ENCODE measurements at regions not wholly inside any gene's neighbourhood (a gene's known extent, or its start where the extent isn't known, plus 50 kb on each side); places are given as distances from the start of the nearest gene placed in this dataset.

DNA sequence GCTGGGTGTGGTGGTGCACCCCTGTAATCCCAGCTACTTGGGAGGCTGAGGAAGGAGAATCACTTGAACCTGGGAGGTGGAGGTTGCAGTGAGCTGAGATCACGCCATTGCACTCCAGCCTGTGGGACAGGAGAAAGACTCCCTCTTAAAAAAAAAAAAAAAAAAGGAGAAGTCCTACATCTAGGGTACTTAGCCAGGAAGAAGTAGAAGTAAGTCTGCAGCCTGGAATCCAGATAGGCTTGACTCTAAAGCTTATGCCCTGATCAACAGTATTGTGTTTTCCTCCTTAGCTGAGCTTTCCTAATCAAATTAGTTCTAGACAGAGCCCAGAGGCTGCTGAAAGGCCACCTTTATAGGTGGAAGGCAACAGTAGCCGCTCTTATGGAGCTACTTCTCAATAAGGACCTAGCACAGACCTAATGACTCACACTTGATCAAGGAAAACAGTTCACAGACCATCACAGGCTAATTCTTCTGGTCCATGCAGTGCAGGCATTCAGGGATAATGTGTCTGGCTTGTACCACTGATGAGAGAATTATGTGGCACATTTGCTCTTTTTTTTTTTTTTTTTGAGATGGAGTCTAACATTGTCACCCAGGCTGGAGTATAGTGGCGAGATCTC, 105.5 kb upstream of the KLF4 start:
- DNase-seq (ENCODE audit: low spot score) (no peak), FAIRE-seq (no peak), ATAC-seq (no peak)
- Histone ChIP-seq H3K9ac (ENCODE audit: insufficient read depth, low read depth, low read length) (no peak overlapping the region), H3K27ac (ENCODE audit: extremely low read length, insufficient read depth, low read length) (no peak overlapping the region), H3K4me1 (ENCODE audit: insufficient read depth, low read length) (peaks cover 9% of the 10 kb centered on the region), H3K79me2 (ENCODE audit: insufficient read depth, low read length) (no peaks in the 10 kb centered on the region), H2AFZ (ENCODE audit: low read length) (no peak overlapping the region), H4K20me1 (ENCODE audit: insufficient read depth, low read length) (no peaks in the 10 kb centered on the region), H3K36me3 (replicated peaks in 1 of 2; ENCODE audit: control insufficient read depth in 1 of 2, insufficient read depth in 2 of 2, low read length in 2 of 2) (no peaks in the 10 kb centered on the region), H3K4me3 (replicated peaks in 1 of 3; ENCODE audit: insufficient read depth in 1 of 3, low read depth in 2 of 3, low read length in 3 of 3) (no peak overlapping the region), H3K27me3 (ENCODE audit: control insufficient read depth in 1 of 2, insufficient read depth in 2 of 2, low read length in 2 of 2) (0 out of 5 replicates have a peak, but pooled peaks cover 0 to 1% of the 10 kb centered on the region in 2 experiments), H3K4me2 (ENCODE audit: low read depth, low read length) (no peak overlapping the region), H3K9me3 (ENCODE audit: low read length) (no peaks in the 10 kb centered on the region)
- in situ Hi-C loops (cut with HindIII; ENCODE audit: extremely low pct_ligation_motif_present, low pct_unique_long_range_greater_than_20kb) (no loop called here), intact Hi-C loops (cut with micrococcal nuclease; ENCODE audit: unreplicated experiment) (no loop called here)
- WGBS (ENCODE audit: low lambda C conversion rate): 25% methylated on average over 3 of the region's 3 CpGs
- BruUV-seq (replicated peaks): no TSS peak
- POLR2A ChIA-PET: no interaction called here
- CTCF ChIA-PET (ENCODE audit: low intra/inter-chr PET ratio, low total read pairs): interaction anchor here (0.7 kb wide), 1 partner anchor 12 kb away, joined by 3 read pairs; no protein-coding TSS in a partner anchor
- no peak for TF ChIP-seq PHB2 (IDR thresholded peaks at IDR 0.05; ENCODE audit: partially characterized antibody)
- TF ChIP-seq, protein P1, sequence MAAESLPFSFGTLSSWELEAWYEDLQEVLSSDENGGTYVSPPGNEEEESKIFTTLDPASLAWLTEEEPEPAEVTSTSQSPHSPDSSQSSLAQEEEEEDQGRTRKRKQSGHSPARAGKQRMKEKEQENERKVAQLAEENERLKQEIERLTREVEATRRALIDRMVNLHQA (CRISPR knock-in tag; IDR thresholded peaks at IDR 0.05): no peak
- TF ChIP-seq ELF4 (CRISPR knock-in tag; IDR thresholded peaks at IDR 0.05; ENCODE audit: borderline replicate concordance): no peak
- no peak for TF ChIP-seq NFE2L1 (CRISPR knock-in tag; IDR thresholded peaks at IDR 0.05; ENCODE audit: borderline replicate concordance)
- TF ChIP-seq SNAPC2 (CRISPR knock-in tag; IDR thresholded peaks at IDR 0.05): no peak
- no peak for TF ChIP-seq HMG20A (CRISPR knock-in tag; IDR thresholded peaks at IDR 0.05; ENCODE audit: borderline replicate concordance)
- TF ChIP-seq, protein P2, sequence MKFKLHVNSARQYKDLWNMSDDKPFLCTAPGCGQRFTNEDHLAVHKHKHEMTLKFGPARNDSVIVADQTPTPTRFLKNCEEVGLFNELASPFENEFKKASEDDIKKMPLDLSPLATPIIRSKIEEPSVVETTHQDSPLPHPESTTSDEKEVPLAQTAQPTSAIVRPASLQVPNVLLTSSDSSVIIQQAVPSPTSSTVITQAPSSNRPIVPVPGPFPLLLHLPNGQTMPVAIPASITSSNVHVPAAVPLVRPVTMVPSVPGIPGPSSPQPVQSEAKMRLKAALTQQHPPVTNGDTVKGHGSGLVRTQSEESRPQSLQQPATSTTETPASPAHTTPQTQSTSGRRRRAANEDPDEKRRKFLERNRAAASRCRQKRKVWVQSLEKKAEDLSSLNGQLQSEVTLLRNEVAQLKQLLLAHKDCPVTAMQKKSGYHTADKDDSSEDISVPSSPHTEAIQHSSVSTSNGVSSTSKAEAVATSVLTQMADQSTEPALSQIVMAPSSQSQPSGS (CRISPR knock-in tag; IDR thresholded peaks at IDR 0.05): no peak
- TF ChIP-seq, protein P3, sequence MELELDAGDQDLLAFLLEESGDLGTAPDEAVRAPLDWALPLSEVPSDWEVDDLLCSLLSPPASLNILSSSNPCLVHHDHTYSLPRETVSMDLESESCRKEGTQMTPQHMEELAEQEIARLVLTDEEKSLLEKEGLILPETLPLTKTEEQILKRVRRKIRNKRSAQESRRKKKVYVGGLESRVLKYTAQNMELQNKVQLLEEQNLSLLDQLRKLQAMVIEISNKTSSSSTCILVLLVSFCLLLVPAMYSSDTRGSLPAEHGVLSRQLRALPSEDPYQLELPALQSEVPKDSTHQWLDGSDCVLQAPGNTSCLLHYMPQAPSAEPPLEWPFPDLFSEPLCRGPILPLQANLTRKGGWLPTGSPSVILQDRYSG (CRISPR knock-in tag; IDR thresholded peaks at IDR 0.05): no peak
- no peak for TF ChIP-seq ZFY (CRISPR knock-in tag; IDR thresholded peaks at IDR 0.05)
- TF ChIP-seq, protein P4, sequence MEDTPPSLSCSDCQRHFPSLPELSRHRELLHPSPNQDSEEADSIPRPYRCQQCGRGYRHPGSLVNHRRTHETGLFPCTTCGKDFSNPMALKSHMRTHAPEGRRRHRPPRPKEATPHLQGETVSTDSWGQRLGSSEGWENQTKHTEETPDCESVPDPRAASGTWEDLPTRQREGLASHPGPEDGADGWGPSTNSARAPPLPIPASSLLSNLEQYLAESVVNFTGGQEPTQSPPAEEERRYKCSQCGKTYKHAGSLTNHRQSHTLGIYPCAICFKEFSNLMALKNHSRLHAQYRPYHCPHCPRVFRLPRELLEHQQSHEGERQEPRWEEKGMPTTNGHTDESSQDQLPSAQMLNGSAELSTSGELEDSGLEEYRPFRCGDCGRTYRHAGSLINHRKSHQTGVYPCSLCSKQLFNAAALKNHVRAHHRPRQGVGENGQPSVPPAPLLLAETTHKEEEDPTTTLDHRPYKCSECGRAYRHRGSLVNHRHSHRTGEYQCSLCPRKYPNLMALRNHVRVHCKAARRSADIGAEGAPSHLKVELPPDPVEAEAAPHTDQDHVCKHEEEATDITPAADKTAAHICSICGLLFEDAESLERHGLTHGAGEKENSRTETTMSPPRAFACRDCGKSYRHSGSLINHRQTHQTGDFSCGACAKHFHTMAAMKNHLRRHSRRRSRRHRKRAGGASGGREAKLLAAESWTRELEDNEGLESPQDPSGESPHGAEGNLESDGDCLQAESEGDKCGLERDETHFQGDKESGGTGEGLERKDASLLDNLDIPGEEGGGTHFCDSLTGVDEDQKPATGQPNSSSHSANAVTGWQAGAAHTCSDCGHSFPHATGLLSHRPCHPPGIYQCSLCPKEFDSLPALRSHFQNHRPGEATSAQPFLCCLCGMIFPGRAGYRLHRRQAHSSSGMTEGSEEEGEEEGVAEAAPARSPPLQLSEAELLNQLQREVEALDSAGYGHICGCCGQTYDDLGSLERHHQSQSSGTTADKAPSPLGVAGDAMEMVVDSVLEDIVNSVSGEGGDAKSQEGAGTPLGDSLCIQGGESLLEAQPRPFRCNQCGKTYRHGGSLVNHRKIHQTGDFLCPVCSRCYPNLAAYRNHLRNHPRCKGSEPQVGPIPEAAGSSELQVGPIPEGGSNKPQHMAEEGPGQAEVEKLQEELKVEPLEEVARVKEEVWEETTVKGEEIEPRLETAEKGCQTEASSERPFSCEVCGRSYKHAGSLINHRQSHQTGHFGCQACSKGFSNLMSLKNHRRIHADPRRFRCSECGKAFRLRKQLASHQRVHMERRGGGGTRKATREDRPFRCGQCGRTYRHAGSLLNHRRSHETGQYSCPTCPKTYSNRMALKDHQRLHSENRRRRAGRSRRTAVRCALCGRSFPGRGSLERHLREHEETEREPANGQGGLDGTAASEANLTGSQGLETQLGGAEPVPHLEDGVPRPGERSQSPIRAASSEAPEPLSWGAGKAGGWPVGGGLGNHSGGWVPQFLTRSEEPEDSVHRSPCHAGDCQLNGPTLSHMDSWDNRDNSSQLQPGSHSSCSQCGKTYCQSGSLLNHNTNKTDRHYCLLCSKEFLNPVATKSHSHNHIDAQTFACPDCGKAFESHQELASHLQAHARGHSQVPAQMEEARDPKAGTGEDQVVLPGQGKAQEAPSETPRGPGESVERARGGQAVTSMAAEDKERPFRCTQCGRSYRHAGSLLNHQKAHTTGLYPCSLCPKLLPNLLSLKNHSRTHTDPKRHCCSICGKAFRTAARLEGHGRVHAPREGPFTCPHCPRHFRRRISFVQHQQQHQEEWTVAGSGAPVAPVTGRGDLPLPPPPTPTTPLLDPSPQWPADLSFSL (CRISPR knock-in tag; IDR thresholded peaks at IDR 0.05): no peak
- TF ChIP-seq, protein P5, sequence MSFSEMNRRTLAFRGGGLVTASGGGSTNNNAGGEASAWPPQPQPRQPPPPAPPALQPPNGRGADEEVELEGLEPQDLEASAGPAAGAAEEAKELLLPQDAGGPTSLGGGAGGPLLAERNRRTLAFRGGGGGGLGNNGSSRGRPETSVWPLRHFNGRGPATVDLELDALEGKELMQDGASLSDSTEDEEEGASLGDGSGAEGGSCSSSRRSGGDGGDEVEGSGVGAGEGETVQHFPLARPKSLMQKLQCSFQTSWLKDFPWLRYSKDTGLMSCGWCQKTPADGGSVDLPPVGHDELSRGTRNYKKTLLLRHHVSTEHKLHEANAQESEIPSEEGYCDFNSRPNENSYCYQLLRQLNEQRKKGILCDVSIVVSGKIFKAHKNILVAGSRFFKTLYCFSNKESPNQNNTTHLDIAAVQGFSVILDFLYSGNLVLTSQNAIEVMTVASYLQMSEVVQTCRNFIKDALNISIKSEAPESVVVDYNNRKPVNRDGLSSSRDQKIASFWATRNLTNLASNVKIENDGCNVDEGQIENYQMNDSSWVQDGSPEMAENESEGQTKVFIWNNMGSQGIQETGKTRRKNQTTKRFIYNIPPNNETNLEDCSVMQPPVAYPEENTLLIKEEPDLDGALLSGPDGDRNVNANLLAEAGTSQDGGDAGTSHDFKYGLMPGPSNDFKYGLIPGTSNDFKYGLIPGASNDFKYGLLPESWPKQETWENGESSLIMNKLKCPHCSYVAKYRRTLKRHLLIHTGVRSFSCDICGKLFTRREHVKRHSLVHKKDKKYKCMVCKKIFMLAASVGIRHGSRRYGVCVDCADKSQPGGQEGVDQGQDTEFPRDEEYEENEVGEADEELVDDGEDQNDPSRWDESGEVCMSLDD (CRISPR knock-in tag; IDR thresholded peaks at IDR 0.05; ENCODE audit: borderline replicate concordance): no peak
- no peak for TF ChIP-seq PLRG1 (conservative IDR thresholded peaks at IDR 0.05)

Data from HepG2 (cell line).